Upper lobe of left lung (tissue), 6 donors: ENCODE measurements at regions not wholly inside any gene's neighbourhood (a gene's known extent, or its start where the extent isn't known, plus 50 kb on each side); places are given as distances from the start of the nearest gene placed in this dataset.

Experiments
- ATAC-seq, 2 donors: fragments of 200-7000 bp; cut with Tn5 transposase; one replicate each; pipeline ENCODE4 v1.9.1; 2022; ENCODE audit warnings: mild to moderate bottlenecking in 2 of 2, moderate library complexity in 2 of 2; ENCODE audit not compliant: low FRiP score in 2 of 2
- DNase-seq, 2 donors: peaks; one replicate each; pipeline ENCODE4 v3.0.0-alpha.2; 2019 to 2020
- H3K27ac ChIP-seq, 4 donors: fragments of 200-600 bp; sonication (generic); one replicate each; pipeline ENCODE4 v1.5.1; 2016 to 2019
- H3K27me3 ChIP-seq, 4 donors: fragments of 200-600 bp; sonication (generic); one replicate each; pipeline ENCODE4 v1.5.1; 2017 to 2019
- H3K36me3 ChIP-seq, 4 donors: fragments of 200-600 bp; sonication (generic); one replicate each; pipeline ENCODE4 v1.5.1; 2016 to 2019
- H3K4me1 ChIP-seq, 4 donors: fragments of 200-600 bp; sonication (generic); one replicate each; pipeline ENCODE4 v1.5.1; 2018 to 2019
- H3K4me3 ChIP-seq, 4 donors: fragments of 200-600 bp; sonication (generic); one replicate each; pipeline ENCODE4 v1.5.1; 2017 to 2019; ENCODE audit warnings: mild to moderate bottlenecking in 2 of 4, moderate library complexity in 1 of 4
- H3K9me3 ChIP-seq, 4 donors: fragments of 200-600 bp; sonication (generic); one replicate each; pipeline ENCODE4 v1.5.1; 2018 to 2019
- EP300 ChIP-seq, 4 donors: sonication (generic); formaldehyde crosslinking; IDR thresholded peaks; one replicate each; pipeline ENCODE4 v1.5.1; 2017; ENCODE audit warnings: antibody characterized with exemption in 4 of 4, control low read depth in 2 of 4
- POLR2A ChIP-seq, 4 donors: fragments of 450-650 bp; IDR thresholded peaks; one replicate each; pipeline ENCODE4 v1.5.1; 2016 to 2017; ENCODE audit warnings: antibody characterized with exemption in 4 of 4, mild to moderate bottlenecking in 2 of 4
- POLR2AphosphoS5 ChIP-seq, 2 donors: sonication (generic); formaldehyde crosslinking; IDR thresholded peaks; one replicate each; pipeline ENCODE4 v1.5.1; 2017; ENCODE audit warnings: antibody characterized with exemption in 2 of 2
- WGBS, 2 donors: methylation state at CpG; one replicate each; pipeline ENCODE4 v1.1.5; 2017 to 2018; 5-methylcytosine and 5-hydroxymethylcytosine counted together
- TF ChIP-seq, protein P1 (sequence below), 6 experiments: fragments of 450-650 bp in 4 of 6; fragments of 200-600 bp in 2 of 6; sonication (generic) in 2 of 6; IDR thresholded peaks; one replicate each; pipeline ENCODE4 v1.5.1; 2016 to 2019; ENCODE audit warnings: antibody characterized with exemption in 6 of 6
- donor health status: DM: no; HTN: no; CAD: no; lungs with moderate emphysema.
- donor health status: DM: no; HTN: yes; CAD: no; lungs with severe emphysema.

GRCh38 chr11:93959663-93960062 is 61.5 kb upstream of the HEPHL1 start:
- DNase-seq (no peak), ATAC-seq (no peak)
- no peaks in the 10 kb centered on the region for H3K27me3 ChIP-seq
- WGBS, 2 donors, result 86 to 98% methylated on average over 5 of the region's 5 CpGs
- no peak overlapping the region for H3K4me3 ChIP-seq
- H3K27ac ChIP-seq, result no peak overlapping the region
- peaks cover 0 to 3% (median 0%) of the 10 kb centered on the region in 4 donors for H3K4me1 ChIP-seq
- no peaks in the 10 kb centered on the region for H3K36me3 ChIP-seq
- no peaks in the 10 kb centered on the region for H3K9me3 ChIP-seq
- TF ChIP-seq POLR2A (IDR thresholded peaks at IDR 0.05), result no peak
- no peak for TF ChIP-seq POLR2AphosphoS5 (IDR thresholded peaks at IDR 0.05)
- TF ChIP-seq, protein P1, sequence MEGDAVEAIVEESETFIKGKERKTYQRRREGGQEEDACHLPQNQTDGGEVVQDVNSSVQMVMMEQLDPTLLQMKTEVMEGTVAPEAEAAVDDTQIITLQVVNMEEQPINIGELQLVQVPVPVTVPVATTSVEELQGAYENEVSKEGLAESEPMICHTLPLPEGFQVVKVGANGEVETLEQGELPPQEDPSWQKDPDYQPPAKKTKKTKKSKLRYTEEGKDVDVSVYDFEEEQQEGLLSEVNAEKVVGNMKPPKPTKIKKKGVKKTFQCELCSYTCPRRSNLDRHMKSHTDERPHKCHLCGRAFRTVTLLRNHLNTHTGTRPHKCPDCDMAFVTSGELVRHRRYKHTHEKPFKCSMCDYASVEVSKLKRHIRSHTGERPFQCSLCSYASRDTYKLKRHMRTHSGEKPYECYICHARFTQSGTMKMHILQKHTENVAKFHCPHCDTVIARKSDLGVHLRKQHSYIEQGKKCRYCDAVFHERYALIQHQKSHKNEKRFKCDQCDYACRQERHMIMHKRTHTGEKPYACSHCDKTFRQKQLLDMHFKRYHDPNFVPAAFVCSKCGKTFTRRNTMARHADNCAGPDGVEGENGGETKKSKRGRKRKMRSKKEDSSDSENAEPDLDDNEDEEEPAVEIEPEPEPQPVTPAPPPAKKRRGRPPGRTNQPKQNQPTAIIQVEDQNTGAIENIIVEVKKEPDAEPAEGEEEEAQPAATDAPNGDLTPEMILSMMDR (IDR thresholded peaks at IDR 0.05), result no peak
- no peak for TF ChIP-seq EP300 (IDR thresholded peaks at IDR 0.05)

DNA sequence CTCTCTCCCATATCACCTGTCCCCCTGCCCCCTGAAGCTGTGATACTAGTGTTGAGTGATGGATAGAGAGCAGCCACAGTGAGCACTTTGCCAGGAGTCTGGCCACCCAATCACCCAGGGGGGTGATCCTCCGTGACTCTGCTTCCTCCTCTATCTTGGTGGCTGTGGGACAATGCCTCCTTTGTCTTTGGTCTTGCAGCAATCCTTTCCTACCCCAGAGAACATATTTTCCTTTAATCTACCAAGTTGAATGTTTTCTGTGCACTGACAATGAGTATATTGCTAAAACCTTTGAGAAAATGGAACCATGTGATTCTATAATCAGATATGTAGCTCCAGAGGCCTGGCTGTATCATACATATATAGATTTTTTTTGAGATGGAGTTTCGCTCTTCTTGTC is 58.1 kb upstream of the HEPHL1 start:
- WGBS, 2 donors, result 81 to 88% methylated on average over 2 of the region's 2 CpGs
- TF ChIP-seq POLR2AphosphoS5 (IDR thresholded peaks at IDR 0.05) (no peak), EP300 (IDR thresholded peaks at IDR 0.05) (no peak), POLR2A (IDR thresholded peaks at IDR 0.05) (no peak)
- TF ChIP-seq, protein P1 (IDR thresholded peaks at IDR 0.05), result no peak
- Histone ChIP-seq H3K36me3 (no peaks in the 10 kb centered on the region), H3K4me1 (peaks cover 0 to 3% (median 0%) of the 10 kb centered on the region in 4 donors), H3K27ac (no peak overlapping the region), H3K27me3 (no peaks in the 10 kb centered on the region), H3K4me3 (no peak overlapping the region), H3K9me3 (no peaks in the 10 kb centered on the region)
- ATAC-seq (no peak), DNase-seq (no peak)

DNA sequence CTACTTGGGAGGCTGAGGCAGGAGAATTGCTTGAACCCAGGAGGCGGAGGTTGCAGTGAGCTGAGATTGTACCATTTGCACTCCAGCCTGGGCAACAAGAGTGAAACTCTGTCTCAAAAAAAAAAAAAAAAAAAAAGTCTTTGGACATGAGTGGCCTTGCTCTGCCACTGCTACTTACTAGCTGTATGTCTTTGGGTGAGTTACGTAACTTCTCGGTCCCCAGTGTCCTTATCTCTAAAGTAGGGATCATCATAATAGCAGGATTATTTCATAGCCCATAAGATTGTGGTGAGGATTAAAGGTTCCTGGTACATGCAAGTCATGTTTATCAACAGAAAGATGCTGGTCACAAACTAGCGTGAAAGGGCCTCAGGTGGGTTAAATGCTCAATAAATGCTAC is 53.9 kb upstream of the HEPHL1 start:
- Histone ChIP-seq H3K27me3 (no peaks in the 10 kb centered on the region), H3K4me1 (no peaks in the 10 kb centered on the region), H3K9me3 (no peaks in the 10 kb centered on the region), H3K36me3 (no peaks in the 10 kb centered on the region), H3K4me3 (no peak overlapping the region), H3K27ac (no peak overlapping the region)
- 80 to 88% methylated on average over 4 of the region's 4 CpGs for WGBS, 2 donors
- no peak for ATAC-seq
- DNase-seq, result no peak
- TF ChIP-seq EP300 (IDR thresholded peaks at IDR 0.05) (no peak), POLR2AphosphoS5 (IDR thresholded peaks at IDR 0.05) (no peak)
- TF ChIP-seq, protein P1 (IDR thresholded peaks at IDR 0.05), result no peak

- 85 to 89% methylated on average over 5 of the region's 5 CpGs for WGBS, 2 donors
Observed at GRCh38 chr11:93967944-93968343, 53.2 kb upstream of the HEPHL1 start.

More at GRCh38 chr11:93967944-93968343, 53.2 kb upstream of the HEPHL1 start:
- no peak overlapping the region for H3K27ac ChIP-seq
- no peak for ATAC-seq
- no peaks in the 10 kb centered on the region for H3K36me3 ChIP-seq
- DNase-seq, result no peak
- no peak for TF ChIP-seq POLR2A (IDR thresholded peaks at IDR 0.05)
- TF ChIP-seq POLR2AphosphoS5 (IDR thresholded peaks at IDR 0.05), result no peak
- TF ChIP-seq, protein P1 (IDR thresholded peaks at IDR 0.05), result no peak
- TF ChIP-seq EP300 (IDR thresholded peaks at IDR 0.05), result no peak
- H3K4me3 ChIP-seq, result no peak overlapping the region
- no peaks in the 10 kb centered on the region for H3K9me3 ChIP-seq
- H3K4me1 ChIP-seq, result no peaks in the 10 kb centered on the region
- H3K27me3 ChIP-seq, result no peaks in the 10 kb centered on the region
